GM12878 (cell line): ENCODE measurements at regions not wholly inside any gene's neighbourhood (a gene's known extent, or its start where the extent isn't known, plus 50 kb on each side); places are given as distances from the start of the nearest gene placed in this dataset.

Source experiments
- ATAC-seq: fragments of 200-7000 bp; cut with Tn5 transposase; 3 replicates; pipeline ENCODE4 v1.9.1; 2020; ENCODE audit warnings: mild to moderate bottlenecking, moderate library complexity
- BruUV-seq: library from RNA; stranded (reverse); fragments of 400-500 nt; replicated peaks from 2 replicates; lab custom pipeline; 2021; lab: Mats Ljungman, UMichigan
- CTCF ChIA-PET: fragments of 300-600 bp; sonication (Branson Sonifier 250); formaldehyde crosslinking; extraction: SDS; loops from one replicate; lab custom pipeline; 2021; ENCODE audit warnings: inconsistent platforms; lab: Yijun Ruan, JAX
- POLR2A ChIA-PET: fragments of 350-600 bp; formaldehyde crosslinking; extraction: SDS; loops from one replicate; lab custom pipeline; 2021; ENCODE audit warnings: inconsistent platforms; lab: Charles Lee
- RAD21 ChIA-PET: fragments of 300-600 bp; sonication (Branson Sonifier 250); formaldehyde crosslinking; loops from one replicate; lab custom pipeline; 2023; ENCODE audit warnings: antibody characterized with exemption; ENCODE audit not compliant: unreplicated experiment; lab: Charles Lee
- SMC1A ChIA-PET: fragments of 300-600 bp; sonication (Branson Sonifier 250); formaldehyde crosslinking; loops from one replicate; lab custom pipeline; 2023; ENCODE audit not compliant: unreplicated experiment, uncharacterized antibody; lab: Charles Lee
- DNase-seq: peaks from one replicate; pipeline ENCODE4 v3.0.0-alpha.2; 2011; ENCODE audit warnings: low read depth, low spot score
- FAIRE-seq: peaks from 3 replicates; lab custom pipeline; 2011; peaks lifted over from hg19 to GRCh38; lab: Jason Lieb, UNC
- H2AFZ ChIP-seq: 2 replicates; pipeline ENCODE4 v1.6.0; 2011; ENCODE audit warnings: low read depth, low read length, control low read depth; ENCODE audit not compliant: control insufficient read depth
- H3K27ac ChIP-seq: 2 replicates; pipeline ENCODE4 v1.5.1; 2011; ENCODE audit warnings: control low read depth; ENCODE audit not compliant: control insufficient read depth, insufficient read depth
- H3K27me3 ChIP-seq, 2 experiments: replicated peaks in 1 of 2; 2 replicates each; pipeline versions ENCODE4 v1.6.0 to v1.6.1; 2011; ENCODE audit warnings: low read length in 1 of 2; ENCODE audit not compliant: control insufficient read depth in 2 of 2, insufficient read depth in 2 of 2
- H3K36me3 ChIP-seq, 2 experiments: 2 replicates each; pipeline ENCODE4 v1.5.1; 2011; ENCODE audit warnings: low read length in 1 of 2; ENCODE audit not compliant: control insufficient read depth in 2 of 2, insufficient read depth in 2 of 2
- H3K4me1 ChIP-seq: 2 replicates; pipeline ENCODE4 v1.6.1; 2011; ENCODE audit warnings: mild to moderate bottlenecking, low read length, moderate library complexity, mixed read lengths; ENCODE audit not compliant: control insufficient read depth, insufficient read depth
- H3K4me2 ChIP-seq: 2 replicates; pipeline ENCODE4 v1.6.0; 2011; ENCODE audit warnings: control low read depth; ENCODE audit not compliant: control insufficient read depth, insufficient read depth
- H3K4me3 ChIP-seq: fragments of 200-600 bp; sonication (generic); 2 replicates; pipeline ENCODE4 v1.5.1; 2016
- H3K79me2 ChIP-seq: 2 replicates; pipeline ENCODE4 v1.6.0; 2011; ENCODE audit warnings: low read length; ENCODE audit not compliant: control insufficient read depth, insufficient read depth
- H3K9ac ChIP-seq: 2 replicates; pipeline ENCODE4 v1.8.0; 2011; ENCODE audit warnings: low read length, control low read depth, mixed read lengths; ENCODE audit not compliant: control insufficient read depth, insufficient read depth
- H3K9me3 ChIP-seq: replicated peaks from 3 replicates; pipeline ENCODE4 v1.5.1; 2011; ENCODE audit warnings: mild to moderate bottlenecking, low read length; ENCODE audit not compliant: control insufficient read depth, insufficient read depth
- H4K20me1 ChIP-seq: 2 replicates; pipeline ENCODE4 v1.6.0; 2011; ENCODE audit not compliant: control insufficient read depth, insufficient read depth
- BCLAF1 ChIP-seq: fragments of 450-650 bp; IDR thresholded peaks from 2 replicates; pipeline ENCODE4 v1.6.1; 2017; ENCODE audit warnings: antibody characterized with exemption, mild to moderate bottlenecking, moderate library complexity
- BHLHE40 ChIP-seq, 2 experiments: fragments of 450-650 bp in 1 of 2; IDR thresholded peaks; 2 replicates each; pipeline ENCODE4 v1.6.1; 2011 to 2017; ENCODE audit warnings: low read depth in 2 of 2, borderline replicate concordance in 1 of 2, improper control_type of control experiment in 1 of 2, low read length in 1 of 2, mild to moderate bottlenecking in 1 of 2
- CBX3 ChIP-seq: fragments of 200-600 bp; sonication (generic); IDR thresholded peaks from 2 replicates; pipeline ENCODE4 v1.6.1; 2016; ENCODE audit warnings: low read depth, borderline replicate concordance
- E4F1 ChIP-seq: fragments of 450-650 bp; IDR thresholded peaks from 2 replicates; pipeline ENCODE4 v1.6.1; 2018; ENCODE audit warnings: borderline replicate concordance, mild to moderate bottlenecking; ENCODE audit not compliant: partially characterized antibody
- ESRRA ChIP-seq: IDR thresholded peaks from 2 replicates; pipeline ENCODE4 v1.6.1; 2012; ENCODE audit warnings: mild to moderate bottlenecking, low read length, improper control_type of control experiment
- IRF3 ChIP-seq: fragments of 450-650 bp; IDR thresholded peaks from 2 replicates; pipeline ENCODE4 v1.6.1; 2014; ENCODE audit warnings: mild to moderate bottlenecking
- JUND ChIP-seq: IDR thresholded peaks from 2 replicates; pipeline ENCODE4 v1.6.1; 2012; ENCODE audit warnings: low read depth, mild to moderate bottlenecking, low read length, improper control_type of control experiment, moderate library complexity
- POU2F2 ChIP-seq: IDR thresholded peaks from 3 replicates; pipeline ENCODE4 v1.6.1; 2011; ENCODE audit warnings: low read depth, mild to moderate bottlenecking, low read length, borderline replicate concordance
- RCOR1 ChIP-seq: conservative IDR thresholded peaks from 2 replicates; pipeline ENCODE4 v1.6.1; 2012; ENCODE audit warnings: low read depth, low read length, improper control_type of control experiment
- RELA ChIP-seq: fragments of 450-650 bp; IDR thresholded peaks from 2 replicates; pipeline ENCODE4 v1.8.0; 2014; ENCODE audit warnings: borderline replicate concordance; ENCODE audit not compliant: partially characterized antibody
- SPI1 ChIP-seq: IDR thresholded peaks from 2 replicates; pipeline ENCODE4 v1.6.1; 2011; ENCODE audit warnings: low read depth, mild to moderate bottlenecking, low read length, moderate library complexity, borderline replicate concordance; ENCODE audit not compliant: insufficient read depth
- STAT3 ChIP-seq: IDR thresholded peaks from 2 replicates; pipeline ENCODE4 v1.6.1; 2011; ENCODE audit warnings: low read depth, low read length, improper control_type of control experiment
- TARDBP ChIP-seq: IDR thresholded peaks from 2 replicates; pipeline ENCODE4 v1.6.1; 2016; ENCODE audit warnings: borderline replicate concordance
- ZBED1 ChIP-seq: IDR thresholded peaks from 2 replicates; pipeline ENCODE4 v1.6.1; 2016; ENCODE audit warnings: borderline replicate concordance
- WGBS: methylation state at CpG from one replicate; pipeline ENCODE4 v1.1.6; 2016; ENCODE audit warnings: low lambda C conversion rate; ENCODE audit not compliant: insufficient replicate concordance, insufficient coverage; ENCODE audit errors: missing lambda C conversion rate; 5-methylcytosine and 5-hydroxymethylcytosine counted together
- in situ Hi-C: fragments of 300-500 bp; cut with MboI; formaldehyde crosslinking; loops from 9 replicates; pipeline ENCODE4 v1.14.3; 2018; ENCODE audit warnings: mixed read lengths
- intact Hi-C: fragments of 100-400 bp; cut with micrococcal nuclease; formaldehyde crosslinking; loops from one replicate; pipeline ENCODE4 v1.14.2; 2022; ENCODE audit not compliant: unreplicated experiment

GRCh38 chr4:177033632-177034031 lies 240.9 kb upstream of the VEGFC start:
- ChIA-PET SMC1A (interaction anchor here (1.0 kb wide), 1 partner anchor 19 kb away, joined by 3 read pairs; no protein-coding TSS in a partner anchor), RAD21 (no interaction called here), POLR2A (no interaction called here), CTCF (interaction anchor here (0.6 to 1.0 kb wide), 2 partner anchors 14 to 458 kb away, joined by 5 read pairs; no protein-coding TSS in a partner anchor)
- Histone ChIP-seq H3K27me3 (no peaks in the 10 kb centered on the region), H2AFZ (no peak overlapping the region), H3K4me1 (no peaks in the 10 kb centered on the region), H3K9me3 (no peaks in the 10 kb centered on the region), H3K36me3 (no peaks in the 10 kb centered on the region), H3K4me3 (no peak overlapping the region), H3K27ac (no peak overlapping the region), H3K4me2 (no peak overlapping the region), H4K20me1 (no peaks in the 10 kb centered on the region), H3K9ac (no peak overlapping the region), H3K79me2 (no peaks in the 10 kb centered on the region)
- DNase-seq, result no peak
- TF ChIP-seq ESRRA (no peak), JUND (no peak), RCOR1 (no peak), POU2F2 (no peak), RELA (no peak), BCLAF1 (no peak), BHLHE40 (IDR thresholded peaks at IDR 0.05; ENCODE audit: borderline replicate concordance in 1 of 2, low read depth in 2 of 2, low read length in 1 of 2) (no peak), IRF3 (no peak), SPI1 (no peak), TARDBP (no peak), CBX3 (no peak), E4F1 (no peak), STAT3 (no peak), ZBED1 (no peak)
- BruUV-seq, result no TSS peak
- intact Hi-C loops (no loop called here), in situ Hi-C loops (no loop called here)
- no peak for FAIRE-seq
- no peak for ATAC-seq
- WGBS, result 0% methylated on average over 1 of the region's 1 CpG
